GM19397 (cell line): ENCODE measurements at regions not wholly inside any gene's neighbourhood (a gene's known extent, or its start where the extent isn't known, plus 50 kb on each side); places are given as distances from the start of the nearest gene placed in this dataset.

Source experiments
- ATAC-seq: cut with Tn5 transposase; IDR thresholded peaks from one replicate; pipeline ENCODE4 v1.9.1; 2021; ENCODE audit warnings: mild to moderate bottlenecking, moderate library complexity; ENCODE audit not compliant: unreplicated experiment

GRCh38 chr6:137357263-137357947 is 136.8 kb downstream of the OLIG3 start:
- no peak for ATAC-seq

DNA sequence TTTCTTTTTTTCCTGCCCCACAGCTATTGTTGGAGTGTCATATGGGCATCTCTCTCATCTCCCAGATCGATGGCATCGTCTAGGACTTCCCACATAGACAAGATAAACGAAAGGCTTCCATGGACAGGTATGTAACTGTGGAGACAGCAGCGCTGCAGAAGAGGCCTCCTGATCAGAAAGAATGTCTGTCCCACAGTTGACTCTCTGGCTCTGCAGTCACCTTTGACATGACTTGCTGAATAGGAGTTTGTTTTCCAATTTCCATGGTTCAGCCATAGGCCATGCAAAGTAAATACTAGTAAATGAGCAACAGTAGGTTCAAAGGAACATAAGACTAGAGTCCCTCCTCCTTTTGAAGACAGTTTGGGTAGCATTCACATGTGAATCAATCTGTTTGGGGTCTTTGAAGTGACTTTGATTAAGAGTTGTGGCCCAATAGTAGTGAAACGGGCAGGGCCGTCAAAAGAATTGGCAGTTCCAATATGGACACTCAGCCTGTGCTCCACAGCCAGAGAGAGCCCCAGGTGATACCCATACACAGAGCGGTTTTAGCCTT is 134.7 kb upstream of the IFNGR1 start:
- ATAC-seq, result no peak

- ATAC-seq, result no peak
Observed at GRCh38 chr6:137353346-137353745, 134.2 kb upstream of the IFNGR1 start.

- ATAC-seq, result no peak
Observed at GRCh38 chr6:137352859-137353258, 133.7 kb upstream of the IFNGR1 start.

DNA sequence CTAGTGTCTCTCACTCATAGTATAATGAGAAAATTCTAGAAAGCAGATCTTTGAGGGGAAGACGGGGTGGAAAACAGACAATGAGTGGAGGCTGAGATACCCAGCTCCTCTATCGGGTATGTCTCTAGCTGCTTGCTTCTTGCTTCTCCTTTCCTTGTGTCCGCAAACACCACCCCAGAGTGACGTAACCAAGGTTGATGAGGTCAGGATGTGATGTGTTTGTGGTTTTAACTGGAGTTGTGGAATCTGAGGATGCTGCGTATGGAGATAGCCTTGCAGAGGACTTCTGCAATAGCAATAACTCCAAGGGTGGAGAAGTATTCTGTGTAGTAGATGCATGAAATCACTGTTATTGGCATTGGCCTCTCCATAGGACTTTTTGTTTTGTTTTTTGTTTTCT is 132.7 kb upstream of the IFNGR1 start:
- no peak for ATAC-seq

DNA sequence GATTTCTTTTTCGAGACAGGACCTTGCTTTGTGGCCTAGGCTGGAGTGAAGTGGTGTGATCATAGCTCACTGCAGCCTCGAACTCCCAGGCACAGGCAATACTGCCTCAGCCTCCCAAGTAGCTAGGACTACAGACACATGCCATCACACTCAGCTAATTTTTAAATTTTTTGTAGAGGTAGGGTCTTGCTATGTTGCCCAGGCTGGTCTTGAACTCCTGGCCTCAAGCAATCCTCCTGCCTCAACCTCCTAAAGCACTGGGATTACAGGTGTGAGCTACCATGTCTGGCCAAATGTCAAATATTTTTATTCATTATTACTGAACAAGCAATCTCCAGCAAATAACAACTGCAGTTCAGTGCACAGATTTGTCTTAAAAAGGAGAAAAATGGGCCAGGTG is 131.7 kb upstream of the IFNGR1 start:
- no peak for ATAC-seq

- no peak for ATAC-seq
Observed at GRCh38 chr6:137349856-137350830, 131.0 kb upstream of the IFNGR1 start.

DNA sequence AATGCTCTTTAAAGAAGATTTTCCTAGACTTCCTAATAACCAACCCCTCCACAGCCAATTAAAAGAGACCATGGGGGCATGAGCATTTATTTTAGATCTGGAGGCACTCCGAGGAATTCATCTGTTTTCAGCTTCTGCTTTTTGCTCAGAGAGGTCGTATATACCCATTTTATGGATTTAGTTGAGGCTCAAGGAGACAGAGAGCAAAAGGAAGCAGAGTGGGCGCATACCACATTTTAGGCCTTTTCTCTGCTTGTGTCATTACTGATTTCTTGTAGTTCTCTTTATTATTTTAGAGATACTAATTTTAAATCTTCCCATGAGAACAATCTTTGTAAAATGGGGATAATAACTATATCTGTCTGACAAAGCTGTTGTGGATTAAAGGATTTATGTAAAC is 129.6 kb upstream of the IFNGR1 start:
- no peak for ATAC-seq

- no peak for ATAC-seq
Observed at GRCh38 chr6:137343241-137343640, 124.1 kb upstream of the IFNGR1 start.

- ATAC-seq, result no peak
Observed at GRCh38 chr6:137342607-137343190, 123.5 kb upstream of the IFNGR1 start.

DNA sequence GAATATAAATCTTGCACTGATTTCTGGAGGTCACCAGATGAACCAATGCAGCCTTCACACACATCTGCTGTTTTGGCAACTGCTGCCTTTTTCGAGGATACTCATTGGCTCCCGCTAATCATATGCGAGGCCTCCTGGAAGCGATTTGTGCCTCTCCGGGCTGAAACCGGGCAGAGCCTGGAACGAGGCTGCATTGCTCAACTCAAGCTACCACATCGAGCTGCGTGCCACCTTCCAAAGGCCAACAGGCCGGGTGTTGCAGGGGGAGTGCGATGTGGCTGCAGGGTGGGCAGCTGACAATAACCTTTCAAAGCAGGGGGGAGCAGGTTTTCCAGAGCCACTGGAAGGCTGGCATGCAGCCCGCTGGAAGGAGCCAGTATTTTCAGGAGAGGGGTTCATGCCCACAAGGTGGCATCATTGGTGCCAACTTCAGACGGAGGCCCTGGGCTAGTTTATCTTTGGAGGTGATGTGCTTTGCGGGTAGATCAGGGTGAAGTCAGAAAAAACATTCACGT is 122.6 kb upstream of the IFNGR1 start:
- ATAC-seq, result no peak

- ATAC-seq, result no peak
Observed at GRCh38 chr6:137339929-137340559, 120.9 kb upstream of the IFNGR1 start.

GRCh38 chr6:137334884-137335283 is 115.7 kb upstream of the IFNGR1 start:
- ATAC-seq, result no peak

DNA sequence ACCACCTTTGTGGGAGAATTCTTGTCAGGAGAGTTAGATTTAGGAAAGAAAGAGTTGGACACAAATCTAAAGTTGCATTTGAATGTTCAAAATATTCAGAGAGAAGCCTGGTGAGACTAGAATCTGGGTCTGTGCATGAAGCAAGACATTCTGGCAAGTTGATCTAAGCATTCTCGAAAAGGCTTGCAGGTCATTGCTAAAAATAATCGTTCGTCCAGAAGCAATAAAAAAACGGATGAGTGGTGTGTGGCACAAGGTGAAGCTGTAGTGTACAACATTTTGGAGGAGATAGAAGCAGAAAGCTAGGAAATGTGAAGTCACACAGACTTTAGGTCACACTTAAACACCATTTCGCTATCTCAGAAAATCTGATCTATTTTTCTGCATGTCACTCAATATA is 114.9 kb upstream of the IFNGR1 start:
- no peak for ATAC-seq

GRCh38 chr6:137332637-137333280 is 113.6 kb upstream of the IFNGR1 start:
- no peak for ATAC-seq

- ATAC-seq, result no peak
Observed at GRCh38 chr6:137323860-137324259, 104.7 kb upstream of the IFNGR1 start.

- ATAC-seq, result no peak
Observed at GRCh38 chr6:137320271-137320670, 101.1 kb upstream of the IFNGR1 start.

DNA sequence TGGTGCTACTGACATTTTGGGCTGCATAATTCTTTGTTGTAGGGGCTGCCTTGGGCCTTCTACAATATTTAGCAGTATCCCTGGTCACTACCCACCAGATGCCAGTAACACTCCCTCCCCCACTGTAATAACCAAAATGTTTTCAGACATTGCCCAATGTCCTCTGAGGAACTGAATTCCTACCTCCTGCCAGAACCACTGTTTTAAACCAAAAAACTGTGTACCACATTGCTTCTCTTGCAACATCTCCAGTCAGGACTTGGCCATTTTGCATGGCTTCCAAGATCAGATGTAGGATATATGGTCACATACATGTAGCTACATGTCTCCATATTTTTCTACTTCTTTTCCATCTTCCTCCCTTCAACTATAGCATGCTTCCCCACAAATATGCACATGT is 97.4 kb upstream of the IFNGR1 start:
- ATAC-seq, result no peak

DNA sequence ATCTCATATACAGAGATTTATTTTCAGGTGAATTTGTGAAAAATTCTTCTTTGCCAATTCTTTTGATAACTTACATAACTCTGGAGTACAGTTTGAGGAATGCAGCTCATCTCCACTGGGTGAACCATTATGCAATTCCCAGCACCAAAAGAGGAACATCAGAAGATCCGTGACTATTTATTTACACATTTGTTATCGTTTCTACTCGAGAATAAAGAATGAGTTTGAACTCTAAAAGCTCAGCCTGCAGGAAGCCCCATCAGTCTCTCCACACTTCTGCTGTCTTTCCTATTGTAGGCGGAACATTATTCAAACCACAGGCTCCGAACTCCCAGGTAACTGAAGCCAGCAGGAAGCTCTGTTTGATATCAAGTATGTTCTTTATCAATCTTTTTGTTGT is 95.9 kb upstream of the IFNGR1 start:
- no peak for ATAC-seq
